ENCODE measurements at regions not wholly inside any gene's neighbourhood (a gene's known extent, or its start where the extent isn't known, plus 50 kb on each side); places are given as distances from the start of the nearest gene placed in this dataset.

GRCh38 chr3:177379045-177379444, 181.8 kb upstream of the TBL1XR1 start:
- Mint-ChIP-seq H3K9me3 (ENCODE audit: low read depth, unreplicated experiment) (peaks cover 7% of the 10 kb centered on the region), H3K36me3 (ENCODE audit: insufficient read depth, unreplicated experiment) (no peaks in the 10 kb centered on the region), H3K27me3 (ENCODE audit: unreplicated experiment) (no peaks in the 10 kb centered on the region), H3K4me1 (ENCODE audit: low read depth, unreplicated experiment) (peaks cover 13% of the 10 kb centered on the region), H3K4me3 (ENCODE audit: low read depth, unreplicated experiment) (no peak overlapping the region), H3K27ac (ENCODE audit: unreplicated experiment) (no peak overlapping the region)
- TF ChIP-seq CTCF (IDR thresholded peaks at IDR 0.05; ENCODE audit: unreplicated experiment) = no peak
- intact Hi-C loops (cut with micrococcal nuclease; ENCODE audit: unreplicated experiment) = no loop called here
- CTCF ChIA-PET = interaction anchor here (1.1 kb wide), 1 partner anchor 145 kb away, joined by 5 read pairs; no protein-coding TSS in a partner anchor
- DNase-seq = no peak
- no TSS peak for BruUV-seq (replicated peaks)

- DNase-seq = no peak
- Mint-ChIP-seq H3K27ac (ENCODE audit: unreplicated experiment) (no peak overlapping the region), H3K4me1 (ENCODE audit: low read depth, unreplicated experiment) (peaks cover 13% of the 10 kb centered on the region), H3K27me3 (ENCODE audit: unreplicated experiment) (no peaks in the 10 kb centered on the region), H3K9me3 (ENCODE audit: low read depth, unreplicated experiment) (peaks cover 7% of the 10 kb centered on the region), H3K36me3 (ENCODE audit: insufficient read depth, unreplicated experiment) (no peaks in the 10 kb centered on the region), H3K4me3 (ENCODE audit: low read depth, unreplicated experiment) (no peak overlapping the region)
- intact Hi-C loops (cut with micrococcal nuclease; ENCODE audit: unreplicated experiment) = no loop called here
- no peak for TF ChIP-seq CTCF (IDR thresholded peaks at IDR 0.05; ENCODE audit: unreplicated experiment)
- no TSS peak for BruUV-seq (replicated peaks)
- CTCF ChIA-PET = no interaction called here
These were observed 183.8 kb upstream of the TBL1XR1 start for GRCh38 chr3:177381070-177381469.

- H3K9me3 Mint-ChIP-seq (ENCODE audit: low read depth, unreplicated experiment) = peaks cover 7% of the 10 kb centered on the region
- intact Hi-C loops (cut with micrococcal nuclease; ENCODE audit: unreplicated experiment) = no loop called here
These were observed 185.7 kb upstream of the TBL1XR1 start for GRCh38 chr3:177382944-177383343.

GRCh38 chr3:177385186-177385585, 187.9 kb upstream of the TBL1XR1 start:
- DNase-seq = no peak

More at GRCh38 chr3:177382944-177383343, 185.7 kb upstream of the TBL1XR1 start:
- no peak for TF ChIP-seq CTCF (IDR thresholded peaks at IDR 0.05; ENCODE audit: unreplicated experiment)
- DNase-seq = no peak
- H3K27ac Mint-ChIP-seq (ENCODE audit: unreplicated experiment) = no peak overlapping the region
- no peaks in the 10 kb centered on the region for H3K4me1 Mint-ChIP-seq (ENCODE audit: low read depth, unreplicated experiment)
- H3K27me3 Mint-ChIP-seq (ENCODE audit: unreplicated experiment) = no peaks in the 10 kb centered on the region
- BruUV-seq (replicated peaks) = no TSS peak
- H3K4me3 Mint-ChIP-seq (ENCODE audit: low read depth, unreplicated experiment) = no peak overlapping the region
- CTCF ChIA-PET = interaction anchor here (0.5 kb wide), 1 partner anchor 148 kb away, joined by 5 read pairs; no protein-coding TSS in a partner anchor
- H3K36me3 Mint-ChIP-seq (ENCODE audit: insufficient read depth, unreplicated experiment) = no peaks in the 10 kb centered on the region

More at GRCh38 chr3:177385186-177385585, 187.9 kb upstream of the TBL1XR1 start:
- intact Hi-C loops (cut with micrococcal nuclease; ENCODE audit: unreplicated experiment) = no loop called here
- Mint-ChIP-seq H3K36me3 (ENCODE audit: insufficient read depth, unreplicated experiment) (no peaks in the 10 kb centered on the region), H3K4me1 (ENCODE audit: low read depth, unreplicated experiment) (no peaks in the 10 kb centered on the region), H3K4me3 (ENCODE audit: low read depth, unreplicated experiment) (no peak overlapping the region), H3K27ac (ENCODE audit: unreplicated experiment) (no peak overlapping the region), H3K9me3 (ENCODE audit: low read depth, unreplicated experiment) (peaks cover 7% of the 10 kb centered on the region), H3K27me3 (ENCODE audit: unreplicated experiment) (no peaks in the 10 kb centered on the region)
- CTCF ChIA-PET = interaction anchor here (0.6 kb wide), 1 partner anchor 306 kb away, joined by 3 read pairs; no protein-coding TSS in a partner anchor
- no peak for TF ChIP-seq CTCF (IDR thresholded peaks at IDR 0.05; ENCODE audit: unreplicated experiment)
- no TSS peak for BruUV-seq (replicated peaks)

Measured in Calu3 (cell line).